ENCODE measurements at regions not wholly inside any gene's neighbourhood (a gene's known extent, or its start where the extent isn't known, plus 50 kb on each side); places are given as distances from the start of the nearest gene placed in this dataset.

DNA sequence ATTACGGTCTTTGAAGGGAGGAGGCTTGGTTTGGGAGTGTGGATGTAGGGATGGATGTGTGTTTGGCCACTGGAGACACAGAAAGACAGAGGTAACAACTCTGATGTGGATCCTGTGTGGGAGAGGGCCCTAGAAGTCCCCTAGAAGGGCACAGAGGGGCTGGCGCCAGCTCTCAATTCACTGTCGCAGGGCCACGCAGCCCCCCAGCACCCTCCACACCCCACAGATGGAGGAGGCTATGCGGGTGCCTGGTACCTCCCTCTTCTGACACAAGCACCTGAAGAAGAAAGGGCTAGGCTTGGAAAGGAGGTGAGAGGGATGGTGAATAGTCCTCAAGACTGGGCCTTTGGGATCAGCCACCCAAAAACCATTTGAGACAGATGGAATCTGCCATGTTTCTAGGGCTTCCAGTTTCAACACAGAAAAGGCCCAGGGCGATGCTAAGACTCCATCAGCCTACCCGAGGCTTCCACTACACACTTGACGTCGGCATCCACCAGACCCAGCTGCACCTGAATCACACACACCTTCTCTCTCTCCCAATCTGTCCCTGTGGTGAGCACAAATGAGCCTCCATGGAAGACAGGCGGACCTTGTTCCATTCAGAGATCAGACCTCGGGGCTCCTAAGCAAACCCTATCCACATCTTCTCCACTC is 413.5 kb upstream of the HS6ST1 start:
- Mint-ChIP-seq H3K27me3 (peaks cover 50% of the 10 kb centered on the region), H3K36me3 (no peaks in the 10 kb centered on the region), H3K27ac (no peak overlapping the region), H3K9me3 (peaks cover 5% of the 10 kb centered on the region), H3K4me3 (no peak overlapping the region), H3K4me1 (peaks cover 13% of the 10 kb centered on the region)
- no peak for DNase-seq

DNA sequence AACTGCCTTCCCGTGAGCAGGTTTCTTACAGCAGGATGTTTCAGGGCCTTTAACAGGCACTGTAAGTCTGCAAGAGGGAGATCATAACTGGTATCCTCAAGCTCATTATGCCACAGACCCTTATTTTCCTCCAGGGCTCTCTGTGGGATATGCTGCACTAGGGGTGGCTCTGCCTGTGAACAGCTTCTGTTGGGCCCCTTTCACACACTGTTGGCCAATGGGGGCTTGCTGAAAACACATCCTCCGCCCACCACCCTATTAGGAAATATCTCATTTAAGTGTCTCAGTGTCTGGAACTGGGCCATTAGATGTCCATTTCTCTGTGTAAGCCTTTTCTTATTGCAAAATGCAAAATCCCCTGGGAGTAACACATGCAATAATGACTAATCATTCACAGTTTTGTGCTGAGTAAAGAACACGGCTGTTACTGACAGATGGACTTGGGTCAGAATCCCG is 414.3 kb upstream of the HS6ST1 start:
- Mint-ChIP-seq H3K4me1 (peaks cover 8% of the 10 kb centered on the region), H3K4me3 (no peak overlapping the region), H3K27ac (no peak overlapping the region), H3K36me3 (no peaks in the 10 kb centered on the region), H3K9me3 (peaks cover 5% of the 10 kb centered on the region), H3K27me3 (peaks cover 50% of the 10 kb centered on the region)
- DNase-seq = no peak

DNA sequence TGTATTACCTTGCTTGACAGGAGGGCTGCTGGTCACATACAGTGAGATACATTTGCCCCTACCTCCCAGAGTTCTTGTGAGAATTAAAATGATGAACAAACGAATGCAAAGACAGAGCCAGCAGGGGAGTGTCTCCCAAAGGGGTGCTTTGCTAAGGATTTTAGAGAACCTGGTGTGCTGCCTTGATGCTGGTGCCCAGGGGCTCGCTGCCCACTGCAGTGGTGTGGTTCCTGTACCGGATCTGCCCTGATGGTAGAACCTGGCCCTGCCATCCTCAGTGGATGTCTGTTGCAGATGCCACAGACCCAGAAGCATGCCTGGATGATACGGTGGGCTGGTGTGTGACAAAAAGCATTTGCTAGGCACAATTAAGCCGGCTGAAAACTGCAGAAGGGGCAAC is 414.8 kb upstream of the HS6ST1 start:
- no peak for DNase-seq
- peaks cover 5% of the 10 kb centered on the region for H3K9me3 Mint-ChIP-seq
- no peaks in the 10 kb centered on the region for H3K36me3 Mint-ChIP-seq
- H3K27me3 Mint-ChIP-seq = peaks cover 50% of the 10 kb centered on the region
- no peak overlapping the region for H3K4me3 Mint-ChIP-seq
- H3K27ac Mint-ChIP-seq = no peak overlapping the region
- H3K4me1 Mint-ChIP-seq = peaks cover 6% of the 10 kb centered on the region

DNA sequence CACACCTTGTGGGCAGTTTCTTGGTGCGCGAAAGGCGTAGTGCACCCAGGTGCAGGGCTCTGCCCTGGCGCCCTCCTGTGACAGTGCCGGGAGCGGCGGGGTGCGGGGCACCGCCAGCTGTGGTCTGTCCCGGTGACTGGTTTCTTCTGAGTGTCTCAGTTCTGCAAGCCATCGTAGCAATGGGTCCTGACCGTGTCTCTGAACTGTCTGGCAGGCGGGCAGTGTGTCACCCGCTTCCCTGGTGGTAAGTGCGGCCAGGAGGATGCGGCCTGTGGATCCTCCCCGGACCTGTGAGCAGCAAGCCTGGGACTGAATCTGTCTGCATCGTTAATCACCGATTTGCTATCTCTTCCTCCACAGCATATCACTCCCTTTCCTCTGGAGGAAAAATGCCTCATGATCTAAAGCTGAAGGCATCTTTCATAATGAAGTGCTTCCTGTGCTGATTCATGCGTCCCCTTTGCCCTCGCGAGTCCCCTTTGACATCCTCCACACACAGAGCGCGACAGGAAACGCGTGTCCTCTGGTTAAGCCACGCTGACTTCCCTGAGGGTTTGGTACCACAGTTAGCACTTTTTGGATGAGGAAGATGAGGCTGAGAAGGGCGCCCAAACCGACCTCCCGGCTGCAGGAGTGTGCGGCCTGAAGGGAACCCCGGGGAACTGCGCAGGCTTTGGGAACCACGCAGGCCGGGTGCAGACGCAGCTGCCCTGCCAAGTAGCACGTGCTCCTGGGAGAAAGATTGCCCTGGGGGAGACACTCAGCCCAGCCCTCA is 416.0 kb upstream of the HS6ST1 start:
- H3K36me3 Mint-ChIP-seq = no peaks in the 10 kb centered on the region
- H3K4me3 Mint-ChIP-seq = peak overlapping the region; percentile 29
- H3K27ac Mint-ChIP-seq = no peak overlapping the region
- no peaks in the 10 kb centered on the region for H3K9me3 Mint-ChIP-seq
- DNase-seq = no peak
- H3K4me1 Mint-ChIP-seq = peaks cover 6% of the 10 kb centered on the region
- peaks cover 46% of the 10 kb centered on the region for H3K27me3 Mint-ChIP-seq

DNA sequence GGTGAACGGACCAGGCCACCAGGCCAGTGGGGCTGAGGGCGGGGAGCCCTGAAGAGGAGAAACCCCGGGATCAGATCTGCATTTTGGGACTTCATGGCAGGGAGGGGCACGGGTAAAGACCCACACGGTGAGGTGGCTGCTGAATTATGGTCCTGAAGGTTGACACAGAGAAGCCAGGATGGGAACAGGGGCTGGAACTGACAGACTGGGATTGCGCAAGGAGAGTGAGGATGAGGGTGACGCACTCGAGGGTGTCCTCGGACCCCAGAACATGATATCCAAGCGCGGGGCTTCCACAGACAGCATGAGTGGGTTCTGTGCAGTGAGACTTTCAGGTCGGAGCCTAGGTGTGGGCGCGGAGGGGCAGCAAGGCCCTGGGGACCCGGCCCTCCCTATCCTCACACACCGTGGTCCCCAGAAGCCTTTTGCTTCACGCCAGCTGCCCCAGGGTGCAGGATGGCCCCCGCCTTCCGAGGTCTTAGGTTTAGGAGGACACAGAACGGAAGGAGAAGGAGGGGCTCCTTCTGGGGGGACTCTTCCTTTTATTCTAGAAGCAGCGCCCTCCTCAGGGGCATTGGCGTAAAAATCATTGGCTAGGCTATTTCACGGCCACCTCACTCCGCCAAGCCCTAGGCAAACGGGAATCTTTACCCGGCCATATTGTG is 416.8 kb upstream of the HS6ST1 start:
- Mint-ChIP-seq H3K9me3 (no peaks in the 10 kb centered on the region), H3K27me3 (peaks cover 42% of the 10 kb centered on the region), H3K4me1 (peaks cover 6% of the 10 kb centered on the region), H3K36me3 (no peaks in the 10 kb centered on the region), H3K27ac (no peak overlapping the region), H3K4me3 (no peak overlapping the region)
- no peak for DNase-seq

DNA sequence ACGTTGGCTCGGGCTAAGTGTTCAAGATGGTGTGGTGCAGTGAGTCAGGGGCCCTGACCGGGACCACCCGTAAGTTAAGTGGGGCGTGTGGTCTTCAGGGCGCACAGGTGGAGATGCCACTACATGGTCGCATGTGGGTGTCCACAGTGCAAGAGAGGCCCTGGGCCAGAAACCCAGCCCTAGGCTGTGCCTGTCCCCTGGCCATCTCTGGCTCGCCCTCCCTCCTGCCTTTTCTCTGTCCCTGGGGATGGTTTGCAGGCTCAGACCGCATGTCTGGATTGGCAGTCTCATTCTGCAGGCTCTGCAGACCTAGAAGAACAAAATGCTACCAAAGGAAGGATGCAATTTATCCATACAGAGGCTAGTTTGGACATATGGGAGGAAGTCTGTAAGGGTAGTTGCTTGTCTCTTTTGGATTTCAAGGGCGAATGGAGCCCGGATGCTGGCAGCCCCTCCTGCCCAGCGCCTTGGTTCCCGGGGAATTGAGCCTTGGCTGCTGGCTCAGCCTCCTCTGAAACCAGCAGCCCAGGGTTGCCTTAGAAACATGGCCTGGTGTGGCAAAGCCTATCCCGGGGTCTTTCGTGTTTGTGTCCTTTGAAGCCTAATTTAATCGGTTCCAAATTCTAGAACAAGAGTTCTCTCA is 417.5 kb upstream of the HS6ST1 start:
- no peak overlapping the region for H3K27ac Mint-ChIP-seq
- H3K4me3 Mint-ChIP-seq = no peak overlapping the region
- peaks cover 42% of the 10 kb centered on the region for H3K27me3 Mint-ChIP-seq
- no peaks in the 10 kb centered on the region for H3K36me3 Mint-ChIP-seq
- H3K4me1 Mint-ChIP-seq = peaks cover 6% of the 10 kb centered on the region
- no peaks in the 10 kb centered on the region for H3K9me3 Mint-ChIP-seq
- no peak for DNase-seq

DNA sequence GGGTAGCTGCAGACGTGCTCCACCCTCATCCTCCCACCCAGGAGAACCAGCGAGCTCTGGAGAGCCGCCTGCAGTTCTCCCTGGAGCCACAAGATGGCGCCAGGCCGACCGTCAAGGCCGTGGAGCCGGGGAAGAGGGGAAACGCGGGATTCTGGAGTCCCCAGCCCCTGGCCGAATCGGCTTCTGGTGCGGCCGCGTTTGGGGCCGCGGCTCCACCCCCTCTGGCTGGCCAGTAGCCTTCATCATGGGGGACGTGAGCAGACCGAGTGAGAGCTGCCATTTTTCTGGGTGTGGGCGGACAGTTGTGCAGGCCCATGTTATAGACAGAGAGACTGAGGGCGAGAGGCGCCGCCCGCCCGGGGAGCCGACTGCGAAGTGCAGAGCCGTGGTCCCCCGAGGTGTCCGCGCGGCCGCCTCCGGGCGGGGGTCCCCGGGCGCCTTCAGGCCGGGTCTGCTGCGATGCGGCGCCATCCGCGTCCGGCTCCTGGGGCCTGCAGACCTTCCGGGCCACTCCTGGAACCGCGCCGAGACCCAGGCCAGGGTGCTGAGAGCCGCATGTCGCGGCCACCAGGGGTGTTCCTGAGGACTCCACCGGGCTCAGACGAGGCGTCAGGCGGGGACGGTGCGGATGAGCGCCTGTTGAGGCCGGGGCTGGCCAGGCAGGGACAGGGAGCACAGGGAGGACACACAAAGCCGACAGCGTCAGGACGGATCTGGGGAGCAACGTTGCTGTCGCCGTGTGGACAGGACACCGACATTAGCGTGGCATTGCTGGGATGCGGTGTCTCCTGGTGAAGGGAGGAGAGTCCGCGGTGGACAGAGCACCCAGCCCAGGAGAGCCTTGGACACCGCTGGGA is 418.2 kb upstream of the HS6ST1 start:
- no peaks in the 10 kb centered on the region for H3K9me3 Mint-ChIP-seq
- peaks cover 6% of the 10 kb centered on the region for H3K4me1 Mint-ChIP-seq
- no peak overlapping the region for H3K27ac Mint-ChIP-seq
- no peaks in the 10 kb centered on the region for H3K36me3 Mint-ChIP-seq
- peak overlapping the region; percentile 46 for H3K4me3 Mint-ChIP-seq
- peaks cover 42% of the 10 kb centered on the region for H3K27me3 Mint-ChIP-seq
- peak; percentile 68 for DNase-seq

DNA sequence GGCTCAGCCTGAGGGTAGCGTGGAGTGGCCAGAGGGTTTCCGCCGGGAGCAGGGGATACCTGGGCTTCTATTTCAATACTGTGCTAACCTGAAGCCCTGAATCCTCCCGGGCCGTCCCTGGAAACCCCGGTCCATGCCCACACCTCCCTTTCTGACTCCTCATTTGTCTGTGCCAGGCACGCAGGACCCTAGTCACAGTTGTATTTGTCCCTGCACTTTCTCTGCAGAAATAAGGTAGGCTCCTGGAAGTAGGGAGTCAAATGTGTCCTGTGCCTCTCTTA is 418.8 kb upstream of the HS6ST1 start:
- no peaks in the 10 kb centered on the region for H3K36me3 Mint-ChIP-seq
- no peaks in the 10 kb centered on the region for H3K9me3 Mint-ChIP-seq
- peaks cover 6% of the 10 kb centered on the region for H3K4me1 Mint-ChIP-seq
- H3K27ac Mint-ChIP-seq = no peak overlapping the region
- H3K4me3 Mint-ChIP-seq = no peak overlapping the region
- no peak for DNase-seq
- H3K27me3 Mint-ChIP-seq = peaks cover 40% of the 10 kb centered on the region

DNA sequence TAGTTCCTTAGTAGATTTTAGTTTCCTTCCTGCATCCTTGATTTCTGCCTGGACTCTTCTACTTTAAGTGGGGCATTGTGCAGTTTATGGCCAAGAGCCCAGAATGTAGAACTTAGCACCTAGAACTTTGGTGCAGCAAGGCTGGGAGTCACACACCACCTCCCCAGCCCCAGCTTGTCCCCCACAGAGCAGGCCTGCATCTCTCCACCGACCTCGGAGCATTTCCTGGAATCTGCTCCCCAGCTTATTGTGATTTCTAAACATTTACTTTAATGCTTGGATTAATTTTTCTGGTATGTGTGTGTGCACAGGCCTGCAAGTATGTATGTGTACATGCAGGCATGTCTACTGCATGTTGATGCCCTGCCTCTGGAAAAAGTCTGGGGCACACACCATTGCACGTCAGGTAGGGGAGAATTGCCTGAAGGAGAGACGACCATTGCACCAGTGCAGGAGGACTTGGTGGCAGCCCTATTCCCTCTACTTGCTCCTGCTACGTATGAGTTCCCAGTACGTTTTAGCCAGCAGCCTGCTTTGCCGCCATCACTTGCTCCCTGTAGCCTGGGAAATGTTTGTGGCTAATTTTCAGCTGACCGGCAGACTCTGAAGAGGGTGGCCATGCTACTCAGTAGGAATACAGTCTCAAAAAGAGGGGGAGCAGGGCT is 419.9 kb upstream of the HS6ST1 start:
- Mint-ChIP-seq H3K27me3 (peaks cover 32% of the 10 kb centered on the region), H3K36me3 (no peaks in the 10 kb centered on the region), H3K9me3 (no peaks in the 10 kb centered on the region), H3K27ac (no peak overlapping the region), H3K4me3 (no peak overlapping the region), H3K4me1 (peaks cover 6% of the 10 kb centered on the region)
- no peak for DNase-seq

DNA sequence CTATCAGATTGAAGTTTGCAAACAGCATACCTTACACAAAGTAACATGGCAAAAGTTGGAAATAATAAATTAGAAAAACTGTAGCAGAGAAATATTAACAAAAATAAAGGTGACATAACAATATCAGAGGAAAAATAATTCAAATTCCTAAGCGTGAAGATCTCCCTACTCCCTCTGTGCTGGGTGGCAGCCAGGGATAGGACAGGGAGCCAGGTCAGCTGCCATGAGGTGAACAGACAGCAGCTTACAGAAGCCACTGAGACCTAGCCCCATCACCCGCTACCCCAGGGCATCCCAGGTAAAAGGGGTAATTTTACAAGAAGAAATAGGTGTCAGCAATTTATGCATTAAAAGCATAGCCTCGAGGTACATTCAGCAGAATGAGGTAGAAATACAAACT is 423.8 kb upstream of the HS6ST1 start:
- H3K36me3 Mint-ChIP-seq = no peaks in the 10 kb centered on the region
- no peak overlapping the region for H3K27ac Mint-ChIP-seq
- no peaks in the 10 kb centered on the region for H3K4me1 Mint-ChIP-seq
- no peak overlapping the region for H3K4me3 Mint-ChIP-seq
- DNase-seq = no peak
- H3K9me3 Mint-ChIP-seq = no peaks in the 10 kb centered on the region
- H3K27me3 Mint-ChIP-seq = peaks cover 10% of the 10 kb centered on the region

DNA sequence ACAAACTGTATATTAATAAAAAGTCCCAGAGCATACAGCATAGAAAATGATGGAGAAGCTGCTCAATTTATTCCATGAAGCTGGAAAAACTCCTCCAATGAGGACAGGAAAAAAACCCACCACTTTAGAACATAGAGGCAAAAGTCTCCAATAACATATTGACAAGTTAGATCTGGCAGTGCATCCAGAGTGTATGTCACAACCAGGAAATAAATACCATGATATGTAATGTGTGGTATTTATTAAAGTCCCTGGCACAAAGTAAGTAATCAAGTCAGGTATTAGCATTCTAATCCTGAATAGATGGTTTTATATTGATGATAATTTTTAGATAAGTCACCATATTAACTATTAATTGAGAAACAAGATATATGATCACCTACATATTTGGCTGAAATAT is 427.3 kb upstream of the HS6ST1 start:
- no peaks in the 10 kb centered on the region for H3K4me1 Mint-ChIP-seq
- no peak for DNase-seq
- no peak overlapping the region for H3K27ac Mint-ChIP-seq
- H3K27me3 Mint-ChIP-seq = peaks cover 13% of the 10 kb centered on the region
- H3K9me3 Mint-ChIP-seq = no peaks in the 10 kb centered on the region
- H3K36me3 Mint-ChIP-seq = no peaks in the 10 kb centered on the region
- no peak overlapping the region for H3K4me3 Mint-ChIP-seq

DNA sequence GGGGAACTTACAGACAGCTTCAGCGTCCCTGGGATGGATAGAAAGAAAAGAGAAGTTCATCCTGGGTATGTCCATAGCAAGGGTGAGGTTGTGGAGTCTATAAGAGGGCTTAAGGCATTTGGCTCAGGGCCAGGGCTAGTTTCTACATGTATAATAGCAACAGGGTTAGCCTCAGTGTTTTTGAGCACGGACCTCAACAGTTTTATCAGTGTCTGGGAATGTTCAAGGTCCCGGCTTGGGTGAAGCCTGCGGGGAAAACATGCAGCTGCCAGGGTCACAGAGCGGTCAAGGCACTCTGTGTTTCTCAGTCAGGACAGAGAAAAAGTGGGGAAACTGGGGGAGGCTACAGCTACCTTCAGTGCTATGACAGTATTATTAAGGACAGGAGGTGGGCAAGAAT is 427.7 kb upstream of the HS6ST1 start:
- no peak overlapping the region for H3K27ac Mint-ChIP-seq
- peaks cover 13% of the 10 kb centered on the region for H3K27me3 Mint-ChIP-seq
- no peaks in the 10 kb centered on the region for H3K4me1 Mint-ChIP-seq
- no peak for DNase-seq
- H3K4me3 Mint-ChIP-seq = no peak overlapping the region
- H3K36me3 Mint-ChIP-seq = no peaks in the 10 kb centered on the region
- H3K9me3 Mint-ChIP-seq = no peaks in the 10 kb centered on the region

DNA sequence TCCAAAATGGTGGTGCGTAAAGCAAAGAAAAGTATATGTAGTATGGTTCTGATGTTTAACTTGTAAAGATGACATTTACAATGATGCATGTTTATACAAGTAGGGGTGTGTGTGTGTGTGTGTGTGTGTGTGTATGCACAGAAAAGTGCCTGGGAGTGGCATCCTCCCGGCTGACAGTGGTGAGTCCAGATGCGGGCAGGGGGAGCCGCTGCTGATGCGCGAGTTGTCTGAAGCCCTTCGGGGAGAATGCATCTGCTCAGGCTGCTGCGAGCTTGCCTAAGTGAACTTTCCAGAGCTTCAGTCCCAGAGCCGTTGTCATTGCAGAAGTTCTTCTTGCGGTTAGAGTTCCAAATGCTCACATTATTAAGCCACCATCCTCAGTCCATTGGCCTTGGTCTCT is 429.7 kb upstream of the HS6ST1 start:
- Mint-ChIP-seq H3K27ac (no peak overlapping the region), H3K4me1 (no peaks in the 10 kb centered on the region), H3K27me3 (peaks cover 16% of the 10 kb centered on the region), H3K4me3 (no peak overlapping the region), H3K9me3 (no peaks in the 10 kb centered on the region), H3K36me3 (no peaks in the 10 kb centered on the region)
- no peak for DNase-seq

DNA sequence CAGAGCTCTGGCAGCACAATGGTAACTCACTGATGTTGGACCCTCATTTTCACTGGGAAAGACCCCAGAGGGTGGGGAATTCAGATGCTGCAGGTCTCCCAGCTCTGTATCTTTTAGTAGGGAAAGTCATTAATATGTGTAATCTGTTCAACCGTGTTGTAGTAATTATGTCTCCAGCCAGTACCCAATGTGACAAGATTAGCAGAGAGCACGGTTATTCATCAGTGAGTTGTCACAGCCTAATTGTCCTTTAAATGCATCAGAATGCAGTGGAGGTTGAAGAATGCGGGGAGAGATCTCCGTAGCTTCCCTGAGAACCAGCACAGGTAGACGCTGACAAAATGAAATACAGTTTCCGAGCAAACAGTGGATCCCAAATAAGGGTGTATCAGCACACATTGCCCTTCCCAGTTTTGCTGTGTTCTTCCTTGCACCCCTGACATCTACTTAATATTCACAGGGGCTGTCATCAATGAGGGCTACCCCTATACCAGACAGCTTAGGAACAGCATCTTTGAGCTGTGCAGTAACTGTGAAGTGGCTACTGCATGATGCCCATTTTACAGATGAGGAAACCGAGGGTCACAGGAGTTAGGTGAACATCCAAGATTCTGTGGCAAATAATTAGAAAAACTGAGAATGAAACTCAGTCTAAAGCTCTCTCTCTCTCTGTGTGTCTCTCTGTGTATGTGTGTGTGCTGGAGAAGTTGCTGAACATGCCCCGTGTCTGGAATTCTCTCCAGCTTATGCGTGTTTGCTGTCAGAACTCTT is 430.4 kb upstream of the HS6ST1 start:
- Mint-ChIP-seq H3K9me3 (no peaks in the 10 kb centered on the region), H3K27ac (no peak overlapping the region), H3K4me3 (no peak overlapping the region), H3K27me3 (peaks cover 22% of the 10 kb centered on the region), H3K36me3 (no peaks in the 10 kb centered on the region), H3K4me1 (peaks cover 3% of the 10 kb centered on the region)
- no peak for DNase-seq

Data from activated naive CD8-positive, alpha-beta T cell treated with anti-CD3 and anti-CD28 coated beads for 36 hours (primary cell).